ENCODE measurements at regions not wholly inside any gene's neighbourhood (a gene's known extent, or its start where the extent isn't known, plus 50 kb on each side); places are given as distances from the start of the nearest gene placed in this dataset.

GRCh38 chr2:9771101-9771449 lies 72.2 kb upstream of the TAF1B start:
- H3K27ac ChIP-seq, result peak overlapping the region in 1 of 5 donors; percentile 38
- H3K9me3 ChIP-seq, result no peaks in the 10 kb centered on the region
- peaks cover 8 to 17% (median 11%) of the 10 kb centered on the region in 4 donors for H3K4me1 ChIP-seq
- no peaks in the 10 kb centered on the region for H3K27me3 ChIP-seq
- H3K36me3 ChIP-seq, result no peaks in the 10 kb centered on the region
- H3K4me3 ChIP-seq, result no peak overlapping the region
- TF ChIP-seq EP300 (IDR thresholded peaks at IDR 0.05), result no peak
- no peak for TF ChIP-seq POLR2AphosphoS5 (IDR thresholded peaks at IDR 0.05)
- TF ChIP-seq POLR2A (IDR thresholded peaks at IDR 0.05), result no peak
- TF ChIP-seq CTCF (IDR thresholded peaks at IDR 0.05), result no peak
- 68 to 79% (median 78%) methylated on average over 4 to 5 of the region's 5 CpGs for WGBS, 5 donors
- no peak for DNase-seq
- intact Hi-C loops (cut with DNase I; ENCODE audit: low total_unique reads), result no loop called here

GRCh38 chr2:9771481-9772017 lies 71.7 kb upstream of the TAF1B start:
- WGBS, 5 donors, result 53 to 68% (median 59%) methylated on average over 8 of the region's 8 CpGs
- H3K27ac ChIP-seq, result no peak overlapping the region
- TF ChIP-seq EP300 (IDR thresholded peaks at IDR 0.05), result no peak
- no peak for TF ChIP-seq POLR2A (IDR thresholded peaks at IDR 0.05)
- TF ChIP-seq POLR2AphosphoS5 (IDR thresholded peaks at IDR 0.05), result no peak
- no peak for TF ChIP-seq CTCF (IDR thresholded peaks at IDR 0.05)
- peaks cover 8 to 17% (median 11%) of the 10 kb centered on the region in 4 donors for H3K4me1 ChIP-seq
- H3K36me3 ChIP-seq, result no peaks in the 10 kb centered on the region
- no peaks in the 10 kb centered on the region for H3K27me3 ChIP-seq
- no peak overlapping the region for H3K4me3 ChIP-seq
- intact Hi-C loops (cut with DNase I; ENCODE audit: low total_unique reads), result no loop called here
- DNase-seq, result peak in 1 of 2 donors; percentile 71
- no peaks in the 10 kb centered on the region for H3K9me3 ChIP-seq

GRCh38 chr2:9772035-9772998 lies 71.0 kb upstream of the TAF1B start:
- no peaks in the 10 kb centered on the region for H3K9me3 ChIP-seq
- 85 to 92% (median 91%) methylated on average over 20 to 22 of the region's 22 CpGs for WGBS, 5 donors
- H3K27ac ChIP-seq, result no peak overlapping the region
- H3K4me3 ChIP-seq, result no peak overlapping the region
- DNase-seq, result no peak
- H3K27me3 ChIP-seq, result no peaks in the 10 kb centered on the region
- intact Hi-C loops (cut with DNase I; ENCODE audit: low total_unique reads), result no loop called here
- no peaks in the 10 kb centered on the region for H3K36me3 ChIP-seq
- TF ChIP-seq EP300 (IDR thresholded peaks at IDR 0.05), result no peak
- TF ChIP-seq POLR2AphosphoS5 (IDR thresholded peaks at IDR 0.05), result no peak
- no peak for TF ChIP-seq POLR2A (IDR thresholded peaks at IDR 0.05)
- no peak for TF ChIP-seq CTCF (IDR thresholded peaks at IDR 0.05)
- H3K4me1 ChIP-seq, result peaks cover 8 to 17% (median 11%) of the 10 kb centered on the region in 4 donors

GRCh38 chr2:9772999-9773902 lies 70.0 kb upstream of the TAF1B start:
- intact Hi-C loops (cut with DNase I; ENCODE audit: low total_unique reads), result no loop called here
- Histone ChIP-seq H3K27me3 (no peaks in the 10 kb centered on the region), H3K36me3 (no peaks in the 10 kb centered on the region), H3K27ac (no peak overlapping the region), H3K4me3 (no peak overlapping the region), H3K4me1 (peaks cover 8 to 17% (median 11%) of the 10 kb centered on the region in 4 donors), H3K9me3 (no peaks in the 10 kb centered on the region)
- DNase-seq, result no peak
- WGBS, 5 donors, result 57 to 76% (median 69%) methylated on average over 23 of the region's 23 CpGs
- TF ChIP-seq POLR2A (IDR thresholded peaks at IDR 0.05) (no peak), POLR2AphosphoS5 (IDR thresholded peaks at IDR 0.05) (no peak), EP300 (IDR thresholded peaks at IDR 0.05) (no peak), CTCF (IDR thresholded peaks at IDR 0.05) (no peak)

All from stomach (tissue), 8 donors.